ENCODE measurements at regions not wholly inside any gene's neighbourhood (a gene's known extent, or its start where the extent isn't known, plus 50 kb on each side); places are given as distances from the start of the nearest gene placed in this dataset.

DNA sequence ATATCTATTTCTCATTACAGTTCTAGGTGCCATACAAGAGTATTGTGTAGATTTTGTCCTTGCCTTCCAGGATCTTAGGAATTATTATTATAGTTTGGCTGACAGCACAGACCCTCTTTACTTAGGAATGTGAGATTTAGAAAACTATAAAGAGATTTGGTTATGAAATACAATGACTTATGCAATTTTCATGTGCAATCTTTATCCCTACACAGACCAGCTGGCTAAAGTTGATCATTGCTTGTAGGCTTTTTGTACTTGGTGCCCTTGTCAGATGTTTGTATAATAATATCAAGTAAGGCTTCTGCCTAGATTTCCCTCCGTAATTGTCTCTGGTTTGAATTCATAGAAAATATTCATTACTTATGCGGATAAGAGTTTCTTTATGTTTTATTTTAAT, 174.5 kb upstream of the GAP43 start:
- BruUV-seq (replicated peaks) = no TSS peak

GRCh38 chr3:115450036-115450435, 173.3 kb upstream of the GAP43 start:
- Mint-ChIP-seq H3K9me3 (ENCODE audit: unreplicated experiment) (no peaks in the 10 kb centered on the region), H3K27ac (ENCODE audit: low read depth, unreplicated experiment) (no peak overlapping the region), H3K4me1 (ENCODE audit: insufficient read depth, unreplicated experiment) (no peaks in the 10 kb centered on the region), H3K27me3 (ENCODE audit: insufficient read depth, unreplicated experiment) (no peaks in the 10 kb centered on the region), H3K36me3 (ENCODE audit: insufficient read depth, unreplicated experiment) (no peaks in the 10 kb centered on the region), H3K4me3 (ENCODE audit: unreplicated experiment) (no peak overlapping the region)
- intact Hi-C loops (cut with micrococcal nuclease) = no loop called here
- POLR2A ChIA-PET = interaction anchor here (0.5 kb wide), 1 partner anchor 12 kb away, joined by 5 read pairs; no protein-coding TSS in a partner anchor
- no TSS peak for BruUV-seq (replicated peaks)
- no peak for TF ChIP-seq CTCF (IDR thresholded peaks at IDR 0.05; ENCODE audit: unreplicated experiment)
- CTCF ChIA-PET = no interaction called here
- no peak for DNase-seq (ENCODE audit: unreplicated experiment)

More for the DNA sequence above, 174.5 kb upstream of the GAP43 start:
- no peaks in the 10 kb centered on the region for H3K27me3 Mint-ChIP-seq (ENCODE audit: insufficient read depth, unreplicated experiment)
- intact Hi-C loops (cut with micrococcal nuclease) = no loop called here
- H3K27ac Mint-ChIP-seq (ENCODE audit: low read depth, unreplicated experiment) = no peak overlapping the region
- DNase-seq (ENCODE audit: unreplicated experiment) = no peak
- H3K9me3 Mint-ChIP-seq (ENCODE audit: unreplicated experiment) = no peaks in the 10 kb centered on the region
- no peak for TF ChIP-seq CTCF (IDR thresholded peaks at IDR 0.05; ENCODE audit: unreplicated experiment)
- no peaks in the 10 kb centered on the region for H3K36me3 Mint-ChIP-seq (ENCODE audit: insufficient read depth, unreplicated experiment)
- no peaks in the 10 kb centered on the region for H3K4me1 Mint-ChIP-seq (ENCODE audit: insufficient read depth, unreplicated experiment)
- H3K4me3 Mint-ChIP-seq (ENCODE audit: unreplicated experiment) = no peak overlapping the region
- POLR2A ChIA-PET = interaction anchor here (1.0 kb wide), 1 partner anchor 11 kb away, joined by 3 read pairs; no protein-coding TSS in a partner anchor
- CTCF ChIA-PET = interaction anchor here (0.7 to 1.1 kb wide), 2 partner anchors 12 to 274 kb away, joined by 3 to 4 read pairs; no protein-coding TSS in a partner anchor

DNA sequence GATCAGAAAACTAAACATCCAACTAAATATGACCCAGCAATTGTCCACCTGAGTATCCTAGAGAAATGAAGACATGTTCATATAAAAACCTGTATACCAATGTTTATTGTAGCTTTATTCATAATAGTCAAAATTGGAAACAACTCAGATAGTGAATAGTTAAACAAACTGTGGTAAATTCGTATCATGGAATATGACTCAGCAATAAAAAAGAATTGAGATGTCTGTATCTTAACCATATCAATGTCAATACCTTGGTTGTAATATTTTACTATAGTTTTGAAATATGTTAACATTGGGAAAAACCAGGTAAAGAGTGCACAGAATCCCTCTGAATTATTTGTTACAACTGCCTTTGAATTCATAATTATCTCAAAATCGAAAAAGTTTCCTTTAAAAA, 159.3 kb upstream of the GAP43 start:
- Mint-ChIP-seq H3K27me3 (ENCODE audit: insufficient read depth, unreplicated experiment) (no peaks in the 10 kb centered on the region), H3K36me3 (ENCODE audit: insufficient read depth, unreplicated experiment) (peaks cover 6% of the 10 kb centered on the region), H3K4me3 (ENCODE audit: unreplicated experiment) (no peak overlapping the region), H3K4me1 (ENCODE audit: insufficient read depth, unreplicated experiment) (no peaks in the 10 kb centered on the region), H3K27ac (ENCODE audit: low read depth, unreplicated experiment) (no peak overlapping the region), H3K9me3 (ENCODE audit: unreplicated experiment) (peaks cover 7% of the 10 kb centered on the region)
- BruUV-seq (replicated peaks) = no TSS peak
- CTCF ChIA-PET = no interaction called here
- POLR2A ChIA-PET = no interaction called here
- TF ChIP-seq CTCF (IDR thresholded peaks at IDR 0.05; ENCODE audit: unreplicated experiment) = no peak
- DNase-seq (ENCODE audit: unreplicated experiment) = no peak
- intact Hi-C loops (cut with micrococcal nuclease) = no loop called here

DNA sequence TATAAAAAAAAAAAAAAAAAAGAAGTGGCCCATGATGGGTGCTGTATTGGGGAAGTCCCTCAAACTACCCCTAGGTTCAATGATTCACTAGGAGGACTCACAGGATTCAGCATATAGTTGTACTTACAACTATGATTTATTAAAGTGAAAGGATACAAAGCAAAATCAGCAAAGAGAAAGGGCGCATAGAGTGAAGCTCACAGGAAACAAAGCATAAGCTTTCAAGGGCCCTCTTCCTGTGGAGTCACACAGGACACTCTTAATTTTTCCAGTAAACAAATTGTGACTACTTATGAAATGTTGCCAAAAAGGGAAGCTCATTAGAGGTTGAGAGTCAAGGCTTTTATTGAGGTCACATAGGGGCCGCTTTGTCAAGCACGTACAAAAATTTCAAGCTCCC, 153.7 kb upstream of the GAP43 start:
- no peak for DNase-seq (ENCODE audit: unreplicated experiment)
- no TSS peak for BruUV-seq (replicated peaks)
- H3K27ac Mint-ChIP-seq (ENCODE audit: low read depth, unreplicated experiment) = no peak overlapping the region
- H3K4me3 Mint-ChIP-seq (ENCODE audit: unreplicated experiment) = no peak overlapping the region
- no peak for TF ChIP-seq CTCF (IDR thresholded peaks at IDR 0.05; ENCODE audit: unreplicated experiment)
- ChIA-PET CTCF (interaction anchor here (0.7 kb wide), 2 partner anchors 145 to 257 kb away, joined by 3 read pairs; no protein-coding TSS in a partner anchor), POLR2A (no interaction called here)
- no peaks in the 10 kb centered on the region for H3K4me1 Mint-ChIP-seq (ENCODE audit: insufficient read depth, unreplicated experiment)
- H3K9me3 Mint-ChIP-seq (ENCODE audit: unreplicated experiment) = no peaks in the 10 kb centered on the region
- intact Hi-C loops (cut with micrococcal nuclease) = no loop called here
- no peaks in the 10 kb centered on the region for H3K36me3 Mint-ChIP-seq (ENCODE audit: insufficient read depth, unreplicated experiment)
- H3K27me3 Mint-ChIP-seq (ENCODE audit: insufficient read depth, unreplicated experiment) = peaks cover 12% of the 10 kb centered on the region
